AG04449 (cell line): ENCODE measurements at regions not wholly inside any gene's neighbourhood (a gene's known extent, or its start where the extent isn't known, plus 50 kb on each side); places are given as distances from the start of the nearest gene placed in this dataset.
"Not testable (repeated sequence)": the region's sequence is repeated elsewhere in the genome, so short reads cannot be mapped to it uniquely, and the experiment has no call there.

Experiments
- CTCF ChIA-PET: fragments of 350-600 bp; formaldehyde crosslinking; extraction: SDS; loops from one replicate; lab custom pipeline; 2021; ENCODE audit warnings: antibody characterized with exemption; lab: Yijun Ruan, JAX
- POLR2A ChIA-PET: fragments of 400-600, 350-600 bp; formaldehyde crosslinking; extraction: SDS; loops from one replicate; lab custom pipeline; 2020; ENCODE audit warnings: antibody characterized with exemption, inconsistent platforms; lab: Yijun Ruan, JAX
- DNase-seq: peaks from one replicate; pipeline ENCODE4 v3.0.0-alpha.2; 2010; ENCODE audit warnings: low read depth, low spot score
- H3K4me3 ChIP-seq: 2 replicates; pipeline ENCODE4 v1.5.1; 2011; ENCODE audit warnings: low read depth, mild to moderate bottlenecking, control low read depth, low read length
- CTCF ChIP-seq: IDR thresholded peaks from one replicate; pipeline ENCODE4 v1.5.1; 2011; ENCODE audit warnings: mild to moderate bottlenecking, moderate library complexity, low read length, control low read depth, inconsistent platforms; ENCODE audit not compliant: insufficient read depth; ENCODE audit errors: missing control alignments

GRCh38 chr19:23554548-23554947 lies 132.5 kb downstream of the ZNF675 start:
- ChIA-PET CTCF (no interaction called here), POLR2A (no interaction called here)
- H3K4me3 ChIP-seq, result no peak overlapping the region
- no peak for DNase-seq
- TF ChIP-seq CTCF, result no peak

GRCh38 chr19:23550102-23550501 lies 136.9 kb downstream of the ZNF675 start:
- POLR2A ChIA-PET, DNase-seq, H3K4me3 ChIP-seq, CTCF ChIA-PET: not testable (repeated sequence)

GRCh38 chr19:23547816-23548430 lies 139.1 kb downstream of the ZNF675 start:
- TF ChIP-seq CTCF, result no peak
- no peak overlapping the region for H3K4me3 ChIP-seq
- POLR2A ChIA-PET, result no interaction called here
- no peak for DNase-seq
- CTCF ChIA-PET, result no interaction called here

GRCh38 chr19:23547156-23547555 lies 139.9 kb downstream of the ZNF675 start:
- ChIA-PET CTCF (no interaction called here), POLR2A (no interaction called here)
- no peak overlapping the region for H3K4me3 ChIP-seq
- no peak for TF ChIP-seq CTCF
- DNase-seq, result no peak

GRCh38 chr19:23543351-23543750 lies 143.7 kb downstream of the ZNF675 start:
- TF ChIP-seq CTCF, result no peak
- H3K4me3 ChIP-seq, result no peak overlapping the region
- ChIA-PET CTCF (no interaction called here), POLR2A (no interaction called here)
- no peak for DNase-seq

GRCh38 chr19:23542562-23542961 lies 144.4 kb downstream of the ZNF675 start:
- TF ChIP-seq CTCF, result no peak
- no peak overlapping the region for H3K4me3 ChIP-seq
- ChIA-PET CTCF (no interaction called here), POLR2A (no interaction called here)
- DNase-seq, result no peak

- no peak for TF ChIP-seq CTCF
- DNase-seq, result no peak
- ChIA-PET POLR2A (no interaction called here), CTCF (no interaction called here)
- H3K4me3 ChIP-seq, result no peak overlapping the region
These were observed 145.0 kb downstream of the ZNF675 start for GRCh38 chr19:23541991-23542390.

GRCh38 chr19:23540180-23540579 lies 144.9 kb upstream of the ZNF91 start:
- DNase-seq, H3K4me3 ChIP-seq, POLR2A ChIA-PET, CTCF ChIA-PET: not testable (repeated sequence)
